ENCODE measurements at regions not wholly inside any gene's neighbourhood (a gene's known extent, or its start where the extent isn't known, plus 50 kb on each side); places are given as distances from the start of the nearest gene placed in this dataset.

DNA sequence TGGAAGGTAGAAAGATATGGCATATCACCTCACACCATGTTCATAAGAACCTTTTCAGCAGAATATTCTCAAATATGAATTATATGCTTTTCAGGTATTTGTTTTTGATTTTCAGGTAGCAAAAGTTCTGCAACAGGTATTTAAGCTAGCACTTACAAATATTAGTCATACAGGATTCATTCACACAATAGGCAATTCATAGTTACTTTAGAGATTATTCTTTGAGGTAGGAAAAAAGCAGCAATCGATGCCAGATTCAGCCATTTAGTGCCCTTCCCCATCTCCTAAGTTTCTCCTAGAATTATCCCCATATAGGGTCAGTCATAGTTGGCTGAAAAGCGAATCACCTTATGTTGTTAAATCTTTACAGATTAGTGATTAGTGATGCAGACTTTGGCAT is 177.4 kb upstream of the MMADHC start:
- Histone ChIP-seq H3K27me3 (ENCODE audit: control insufficient read depth, insufficient read depth, low read length) (no peaks in the 10 kb centered on the region), H3K4me3 (ENCODE audit: low read depth in 2 of 2, low read length in 2 of 2) (no peak overlapping the region), H3K4me1 (ENCODE audit: control insufficient read depth, insufficient read depth, low read length) (peaks cover 25% of the 10 kb centered on the region), H3K9me3 (ENCODE audit: control insufficient read depth, insufficient read depth, low read depth, low read length) (no peaks in the 10 kb centered on the region), H3K27ac (ENCODE audit: low read length) (peak overlapping the region; percentile 34; the same call in 1 of the 2 replicates), H3K36me3 (ENCODE audit: control insufficient read depth, insufficient read depth, low read length) (no peaks in the 10 kb centered on the region)
- TF ChIP-seq, protein P1, sequence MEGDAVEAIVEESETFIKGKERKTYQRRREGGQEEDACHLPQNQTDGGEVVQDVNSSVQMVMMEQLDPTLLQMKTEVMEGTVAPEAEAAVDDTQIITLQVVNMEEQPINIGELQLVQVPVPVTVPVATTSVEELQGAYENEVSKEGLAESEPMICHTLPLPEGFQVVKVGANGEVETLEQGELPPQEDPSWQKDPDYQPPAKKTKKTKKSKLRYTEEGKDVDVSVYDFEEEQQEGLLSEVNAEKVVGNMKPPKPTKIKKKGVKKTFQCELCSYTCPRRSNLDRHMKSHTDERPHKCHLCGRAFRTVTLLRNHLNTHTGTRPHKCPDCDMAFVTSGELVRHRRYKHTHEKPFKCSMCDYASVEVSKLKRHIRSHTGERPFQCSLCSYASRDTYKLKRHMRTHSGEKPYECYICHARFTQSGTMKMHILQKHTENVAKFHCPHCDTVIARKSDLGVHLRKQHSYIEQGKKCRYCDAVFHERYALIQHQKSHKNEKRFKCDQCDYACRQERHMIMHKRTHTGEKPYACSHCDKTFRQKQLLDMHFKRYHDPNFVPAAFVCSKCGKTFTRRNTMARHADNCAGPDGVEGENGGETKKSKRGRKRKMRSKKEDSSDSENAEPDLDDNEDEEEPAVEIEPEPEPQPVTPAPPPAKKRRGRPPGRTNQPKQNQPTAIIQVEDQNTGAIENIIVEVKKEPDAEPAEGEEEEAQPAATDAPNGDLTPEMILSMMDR (IDR thresholded peaks at IDR 0.05) = no peak
- TF ChIP-seq, protein P2, sequence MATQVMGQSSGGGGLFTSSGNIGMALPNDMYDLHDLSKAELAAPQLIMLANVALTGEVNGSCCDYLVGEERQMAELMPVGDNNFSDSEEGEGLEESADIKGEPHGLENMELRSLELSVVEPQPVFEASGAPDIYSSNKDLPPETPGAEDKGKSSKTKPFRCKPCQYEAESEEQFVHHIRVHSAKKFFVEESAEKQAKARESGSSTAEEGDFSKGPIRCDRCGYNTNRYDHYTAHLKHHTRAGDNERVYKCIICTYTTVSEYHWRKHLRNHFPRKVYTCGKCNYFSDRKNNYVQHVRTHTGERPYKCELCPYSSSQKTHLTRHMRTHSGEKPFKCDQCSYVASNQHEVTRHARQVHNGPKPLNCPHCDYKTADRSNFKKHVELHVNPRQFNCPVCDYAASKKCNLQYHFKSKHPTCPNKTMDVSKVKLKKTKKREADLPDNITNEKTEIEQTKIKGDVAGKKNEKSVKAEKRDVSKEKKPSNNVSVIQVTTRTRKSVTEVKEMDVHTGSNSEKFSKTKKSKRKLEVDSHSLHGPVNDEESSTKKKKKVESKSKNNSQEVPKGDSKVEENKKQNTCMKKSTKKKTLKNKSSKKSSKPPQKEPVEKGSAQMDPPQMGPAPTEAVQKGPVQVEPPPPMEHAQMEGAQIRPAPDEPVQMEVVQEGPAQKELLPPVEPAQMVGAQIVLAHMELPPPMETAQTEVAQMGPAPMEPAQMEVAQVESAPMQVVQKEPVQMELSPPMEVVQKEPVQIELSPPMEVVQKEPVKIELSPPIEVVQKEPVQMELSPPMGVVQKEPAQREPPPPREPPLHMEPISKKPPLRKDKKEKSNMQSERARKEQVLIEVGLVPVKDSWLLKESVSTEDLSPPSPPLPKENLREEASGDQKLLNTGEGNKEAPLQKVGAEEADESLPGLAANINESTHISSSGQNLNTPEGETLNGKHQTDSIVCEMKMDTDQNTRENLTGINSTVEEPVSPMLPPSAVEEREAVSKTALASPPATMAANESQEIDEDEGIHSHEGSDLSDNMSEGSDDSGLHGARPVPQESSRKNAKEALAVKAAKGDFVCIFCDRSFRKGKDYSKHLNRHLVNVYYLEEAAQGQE (IDR thresholded peaks at IDR 0.05; ENCODE audit: insufficient read depth in 1 of 2, low read depth in 2 of 2, low read length in 1 of 2) = no peak
- TF ChIP-seq POLR2AphosphoS5 (IDR thresholded peaks at IDR 0.05; ENCODE audit: low read depth, low read length) (no peak), TCF7L2 (IDR thresholded peaks at IDR 0.05; ENCODE audit: low read depth, low read length) (no peak), SIN3A (IDR thresholded peaks at IDR 0.05; ENCODE audit: borderline replicate concordance, insufficient read depth, low read depth, low read length) (no peak)
- DNase-seq (ENCODE audit: low read depth, low spot score) = no peak
- ChIA-PET CTCF (no interaction called here), POLR2A (no interaction called here)
- intact Hi-C loops (cut with micrococcal nuclease; ENCODE audit: unreplicated experiment) = loop anchor here (5.0 kb wide), 1 partner anchor 168 kb away; no protein-coding TSS in a partner anchor
- no TSS peak for BruUV-seq (replicated peaks)
- in situ Hi-C loops (cut with HindIII; ENCODE audit: low pct_unique_long_range_greater_than_20kb, low sequenced_read_pairs) = no loop called here
- no peak for ATAC-seq

DNA sequence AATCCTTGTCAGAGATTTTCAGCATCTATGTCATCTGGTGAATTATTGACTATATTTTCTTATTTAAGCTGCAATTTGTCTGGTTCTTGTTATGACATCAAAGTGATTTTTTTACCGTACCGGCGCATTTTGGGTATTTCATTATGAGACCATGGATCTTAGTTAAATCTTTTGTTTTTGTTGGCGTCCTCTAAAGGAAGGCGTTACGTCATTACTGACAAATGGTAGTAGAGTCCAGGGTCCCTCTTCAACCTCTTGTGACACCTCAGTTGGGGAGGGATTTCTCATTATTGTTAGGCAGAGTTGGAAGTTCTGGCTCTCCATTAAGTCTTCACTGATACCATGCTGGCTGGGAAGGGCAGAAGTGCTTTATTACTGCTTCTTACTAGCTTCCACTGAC is 175.8 kb upstream of the MMADHC start:
- intact Hi-C loops (cut with micrococcal nuclease; ENCODE audit: unreplicated experiment) = no loop called here
- ATAC-seq (no peak), DNase-seq (ENCODE audit: low read depth, low spot score) (no peak)
- ChIA-PET POLR2A (no interaction called here), CTCF (no interaction called here)
- no TSS peak for BruUV-seq (replicated peaks)
- in situ Hi-C loops (cut with HindIII; ENCODE audit: low pct_unique_long_range_greater_than_20kb, low sequenced_read_pairs) = no loop called here
- Histone ChIP-seq H3K4me3 (ENCODE audit: low read depth in 2 of 2, low read length in 2 of 2) (no peak overlapping the region), H3K27me3 (ENCODE audit: control insufficient read depth, insufficient read depth, low read length) (no peaks in the 10 kb centered on the region), H3K36me3 (ENCODE audit: control insufficient read depth, insufficient read depth, low read length) (no peaks in the 10 kb centered on the region), H3K4me1 (ENCODE audit: control insufficient read depth, insufficient read depth, low read length) (peaks cover 13% of the 10 kb centered on the region; the same call in 1 of the 2 replicates), H3K9me3 (ENCODE audit: control insufficient read depth, insufficient read depth, low read depth, low read length) (no peaks in the 10 kb centered on the region), H3K27ac (ENCODE audit: low read length) (no peak overlapping the region; the same call in 1 of the 2 replicates)
- TF ChIP-seq, protein P2 (IDR thresholded peaks at IDR 0.05; ENCODE audit: insufficient read depth in 1 of 2, low read depth in 2 of 2, low read length in 1 of 2) = no peak
- TF ChIP-seq TCF7L2 (IDR thresholded peaks at IDR 0.05; ENCODE audit: low read depth, low read length) (no peak), SIN3A (IDR thresholded peaks at IDR 0.05; ENCODE audit: borderline replicate concordance, insufficient read depth, low read depth, low read length) (no peak), POLR2AphosphoS5 (IDR thresholded peaks at IDR 0.05; ENCODE audit: low read depth, low read length) (no peak)
- TF ChIP-seq, protein P1 (IDR thresholded peaks at IDR 0.05) = no peak
